GM18951 (cell line): ENCODE measurements at regions not wholly inside any gene's neighbourhood (a gene's known extent, or its start where the extent isn't known, plus 50 kb on each side); places are given as distances from the start of the nearest gene placed in this dataset.

Source experiments
- POLR2A ChIP-seq: IDR thresholded peaks from 4 replicates; pipeline ENCODE4 v1.6.1; 2011; ENCODE audit warnings: mild to moderate bottlenecking; ENCODE audit not compliant: insufficient read length, insufficient read depth; ENCODE audit errors: extremely low read depth
- in situ Hi-C: fragments of 300-500 bp; cut with MboI; formaldehyde crosslinking; loops from one replicate; pipeline ENCODE4 v1.12.0; 2022; ENCODE audit warnings: low sequenced_read_pairs, mixed read lengths, inconsistent platforms; ENCODE audit not compliant: unreplicated experiment

DNA sequence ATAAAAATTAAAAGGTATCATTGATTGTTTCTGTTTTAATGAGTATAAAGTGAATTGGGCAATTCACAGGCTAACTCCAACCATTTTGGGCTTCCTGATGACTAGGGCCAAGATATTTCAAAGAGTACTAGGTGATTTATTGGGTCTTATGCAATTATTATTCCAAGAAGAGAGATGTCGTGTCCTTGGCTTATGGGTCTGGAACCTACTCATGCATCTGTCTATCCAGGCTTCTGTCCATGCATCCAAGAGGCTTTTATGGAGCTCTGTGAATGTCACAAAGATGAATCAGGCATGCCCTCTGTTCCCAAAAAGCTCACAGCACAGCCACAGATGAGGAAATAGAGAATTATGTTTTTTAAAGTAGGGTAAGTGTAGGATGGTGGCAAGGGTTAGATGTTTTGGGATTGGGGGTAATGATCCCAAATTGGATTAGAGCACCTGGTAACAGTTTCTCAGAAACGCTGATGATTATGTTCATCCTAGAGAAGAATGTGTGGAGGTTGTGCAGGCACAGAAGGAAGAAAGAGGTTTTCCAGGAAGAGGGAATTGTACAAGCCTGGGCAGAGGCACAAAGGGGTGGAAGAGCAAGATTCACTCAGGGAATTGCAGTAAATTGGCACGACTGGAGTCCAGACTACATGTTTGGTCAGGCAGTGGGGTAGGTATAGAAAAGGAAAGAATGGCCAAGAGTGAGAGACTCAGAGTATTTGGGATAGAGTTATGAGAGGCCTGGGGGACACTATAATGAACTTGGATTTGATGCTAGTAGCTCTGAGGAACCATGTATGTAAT, 83.0 kb upstream of the TNC start:
- in situ Hi-C loops = no loop called here
- TF ChIP-seq POLR2A = no peak

DNA sequence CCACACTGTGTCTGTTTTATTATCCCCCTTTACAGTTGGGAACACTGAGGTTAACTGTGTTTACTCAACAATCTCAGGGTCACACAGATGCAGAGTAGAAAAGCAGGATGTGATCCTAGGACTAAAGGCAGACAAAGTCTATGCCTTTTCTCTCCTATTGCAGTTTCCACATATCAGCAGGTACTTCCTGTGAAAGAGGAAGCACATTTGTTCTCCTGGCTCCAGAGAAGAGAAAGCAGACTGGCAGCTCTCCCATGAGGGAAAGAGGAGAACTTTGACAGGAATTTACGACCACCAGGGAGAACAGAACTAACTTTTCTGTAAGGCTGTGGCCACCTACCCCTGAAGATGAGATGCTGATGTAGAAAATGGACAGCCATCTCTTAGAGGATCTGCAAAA, 84.2 kb upstream of the TNC start:
- in situ Hi-C loops = no loop called here
- no peak for TF ChIP-seq POLR2A

DNA sequence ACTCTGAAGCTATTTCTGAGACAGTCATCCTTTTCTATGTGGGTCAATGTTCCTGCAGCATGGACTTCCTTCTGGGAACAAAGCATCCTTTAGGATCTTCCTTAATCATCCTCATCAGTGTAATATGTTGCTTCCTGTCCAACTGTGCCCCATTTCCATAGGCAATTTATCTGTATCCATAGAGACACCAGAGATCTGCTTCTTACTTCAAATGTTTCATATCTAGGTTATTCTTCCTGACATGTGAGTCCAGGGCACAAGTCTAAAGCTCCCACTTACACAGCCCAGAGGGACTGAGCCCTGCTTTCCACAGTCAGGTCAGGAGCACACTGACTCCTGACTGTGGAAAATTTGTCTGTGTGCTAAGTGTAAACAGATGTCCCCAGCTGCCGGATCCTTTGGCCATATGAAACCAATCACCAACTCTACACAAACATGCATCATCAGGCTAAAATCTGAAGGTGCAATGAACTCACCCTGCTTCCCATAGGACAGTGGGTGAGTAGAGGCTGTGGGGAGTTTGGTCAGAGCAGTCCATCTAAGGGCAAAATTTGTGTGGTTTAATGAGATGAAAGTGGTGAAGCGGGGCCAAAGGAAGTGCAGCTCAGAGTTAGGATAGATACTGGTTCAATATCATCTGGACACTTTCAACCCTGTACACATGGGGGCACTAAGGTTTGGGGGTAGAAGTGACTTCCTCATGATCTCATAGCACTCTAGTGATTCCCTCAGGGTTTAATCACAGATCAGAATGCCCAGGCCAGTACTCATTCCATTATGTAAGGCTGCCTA, 85.2 kb upstream of the TNC start:
- in situ Hi-C loops = no loop called here
- TF ChIP-seq POLR2A = no peak

DNA sequence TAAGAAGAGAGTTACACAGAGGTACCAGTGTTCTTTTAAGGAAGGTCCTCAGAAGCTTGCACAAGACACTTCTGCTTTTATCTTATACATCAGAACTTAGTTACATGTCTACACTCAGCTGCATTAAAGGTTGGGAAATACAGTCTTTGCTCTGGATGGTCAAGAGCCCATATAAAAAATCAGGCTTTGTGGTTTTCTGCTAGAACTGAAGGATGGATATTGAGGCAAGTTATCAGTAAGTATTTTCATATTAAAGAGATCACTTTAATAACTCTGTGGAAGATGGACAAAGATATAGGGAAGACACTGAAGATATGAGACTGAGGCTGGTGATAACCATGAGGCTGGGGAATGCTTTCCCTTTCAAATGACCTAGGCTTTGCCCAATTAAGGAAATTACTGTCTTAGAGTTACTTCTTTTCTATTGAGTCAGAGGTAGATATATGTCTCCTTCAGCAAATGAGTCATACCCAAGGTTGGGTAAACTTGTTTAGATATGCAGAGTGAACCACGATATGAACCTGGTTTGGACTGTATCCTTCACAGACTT, 87.0 kb upstream of the TNC start:
- in situ Hi-C loops = no loop called here
- no peak for TF ChIP-seq POLR2A

DNA sequence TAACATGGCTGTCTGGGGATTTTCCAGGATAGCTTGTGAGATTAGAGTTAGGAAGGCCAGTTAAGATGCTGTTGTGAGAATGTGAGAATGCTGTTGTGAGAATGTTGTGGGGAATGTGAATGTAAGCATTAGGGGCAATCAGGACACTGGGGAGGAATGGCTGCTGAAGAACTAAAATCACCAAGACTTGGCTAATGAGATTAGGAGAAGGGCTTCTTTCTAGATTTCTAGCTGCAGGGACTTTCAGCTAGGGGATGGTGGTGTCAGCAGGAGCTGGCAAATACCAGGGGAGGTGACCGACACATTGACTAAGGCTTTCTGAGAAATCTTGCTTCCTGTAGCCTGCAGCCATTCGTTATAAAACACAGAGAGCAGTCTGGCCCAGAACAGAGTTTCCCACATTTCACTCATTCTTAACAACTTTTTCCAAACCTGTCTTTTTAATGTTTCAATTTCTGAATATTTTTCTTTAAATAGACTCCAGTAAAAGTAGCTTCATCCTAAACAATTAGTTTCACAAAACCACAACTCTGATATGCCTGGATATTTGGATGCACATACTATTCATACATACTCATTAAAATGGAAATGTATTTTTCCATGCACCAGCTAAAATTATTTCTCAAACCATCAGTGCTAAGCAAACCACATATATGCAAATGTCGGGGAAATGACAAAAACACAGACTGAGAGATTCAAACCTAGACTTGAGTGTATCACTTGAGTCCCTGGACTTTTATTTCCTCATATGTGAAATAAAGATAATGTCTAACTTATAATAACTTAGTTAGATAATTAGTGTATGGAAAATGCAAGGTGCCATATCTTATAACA, 89.3 kb upstream of the TNC start:
- in situ Hi-C loops = no loop called here
- no peak for TF ChIP-seq POLR2A

DNA sequence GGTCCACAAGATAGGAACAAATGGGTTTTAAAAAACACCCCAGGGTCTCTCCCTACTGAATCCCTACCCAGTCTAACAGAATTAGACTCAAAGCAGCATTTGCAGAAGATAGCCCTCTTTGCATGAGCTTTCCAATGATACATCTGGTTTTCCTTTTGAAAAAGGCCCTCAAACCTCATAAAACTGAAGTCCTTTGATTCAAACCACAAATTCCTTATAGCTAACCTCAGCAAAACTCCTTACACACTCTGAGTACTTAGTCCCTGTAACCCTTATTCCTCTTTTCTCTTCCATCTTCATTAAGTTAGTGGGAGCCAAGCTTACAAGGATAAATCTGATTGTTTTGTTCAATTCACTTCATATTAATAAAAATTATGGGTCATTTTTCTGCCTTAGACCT, 90.5 kb upstream of the TNC start:
- TF ChIP-seq POLR2A = no peak
- in situ Hi-C loops = no loop called here

DNA sequence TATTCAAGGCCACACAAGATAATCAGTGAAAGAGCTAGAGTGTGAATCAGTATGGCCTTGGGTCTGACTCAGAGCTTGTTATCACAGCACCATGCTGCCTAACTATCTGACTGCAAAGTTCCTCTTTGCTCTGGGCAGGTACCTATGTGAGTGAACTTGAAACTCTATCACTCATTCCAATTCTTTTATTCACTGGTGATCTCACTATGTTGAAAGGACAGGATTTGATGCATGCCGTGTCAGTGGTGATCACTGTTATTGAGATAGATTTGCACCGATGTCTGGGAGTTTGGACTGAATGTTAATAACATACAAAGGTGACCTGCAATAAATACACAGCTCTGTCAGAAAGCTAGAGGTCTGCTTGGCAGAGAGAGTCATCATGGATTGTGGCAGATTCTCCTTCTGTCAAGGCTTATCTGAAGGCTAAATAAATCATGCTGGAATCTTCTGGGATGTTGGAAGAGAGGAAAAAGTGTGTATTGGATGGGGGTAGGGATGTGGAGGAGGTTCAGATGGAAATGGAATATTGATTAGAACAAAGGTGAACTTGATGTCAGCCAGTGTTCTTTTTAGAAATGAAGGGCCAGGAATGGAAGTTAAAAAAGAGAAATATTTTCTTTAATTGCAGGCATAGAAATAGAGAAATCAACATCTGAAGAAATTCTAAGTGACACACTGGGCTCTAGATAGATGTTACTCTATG, 91.8 kb upstream of the TNC start:
- in situ Hi-C loops = no loop called here
- no peak for TF ChIP-seq POLR2A

DNA sequence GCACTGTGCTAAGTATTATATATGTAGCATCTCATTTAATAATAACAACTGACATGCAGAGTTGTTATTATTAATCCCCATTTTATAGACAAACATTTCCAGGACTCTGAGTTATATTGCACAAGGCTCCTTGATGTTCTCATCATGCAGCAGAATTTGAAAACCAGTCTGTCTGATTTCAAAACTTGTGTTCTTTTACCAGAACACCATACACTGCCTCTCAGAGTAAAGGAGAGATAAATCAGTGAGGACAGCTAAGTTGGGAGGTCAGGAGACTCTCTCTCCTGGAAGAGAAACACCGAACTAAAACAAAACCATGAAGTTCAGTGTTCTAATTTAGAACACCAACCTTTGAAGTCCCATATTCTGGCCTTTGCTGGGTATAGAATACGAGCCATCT, 92.7 kb upstream of the TNC start:
- no peak for TF ChIP-seq POLR2A
- in situ Hi-C loops = no loop called here

DNA sequence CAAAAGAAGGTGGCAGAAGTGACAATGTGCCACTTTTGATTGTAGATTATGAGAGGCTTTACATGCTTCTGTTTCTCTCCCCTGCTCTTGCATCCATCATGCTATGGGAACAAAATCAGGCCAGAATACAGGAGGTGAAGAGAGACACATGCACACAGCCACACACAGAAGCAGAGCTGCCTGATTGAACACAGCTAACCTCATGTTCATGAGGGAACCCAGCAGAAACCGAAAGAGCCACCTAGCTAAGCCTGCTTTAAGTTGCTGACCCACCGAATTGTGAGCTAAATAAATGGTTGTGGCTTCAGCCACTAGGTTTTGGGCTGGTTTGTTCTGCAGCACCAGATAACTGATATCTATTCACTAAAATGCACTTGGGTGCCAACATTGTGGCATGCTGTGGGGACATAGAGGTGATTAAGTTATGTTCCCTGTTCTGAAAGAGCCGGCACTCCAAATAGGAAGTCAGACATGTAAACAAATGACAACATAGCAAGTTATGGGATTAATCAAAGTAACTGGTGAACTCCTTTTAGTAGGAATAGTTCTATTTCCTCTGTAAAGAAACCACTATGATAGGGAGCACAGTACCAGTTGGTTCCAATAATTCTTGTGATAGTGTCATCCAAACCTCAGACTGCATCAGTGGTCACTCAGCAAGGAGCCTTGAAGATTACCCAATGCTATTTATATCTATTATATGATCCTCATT, 93.6 kb upstream of the TNC start:
- TF ChIP-seq POLR2A = no peak
- in situ Hi-C loops = no loop called here

DNA sequence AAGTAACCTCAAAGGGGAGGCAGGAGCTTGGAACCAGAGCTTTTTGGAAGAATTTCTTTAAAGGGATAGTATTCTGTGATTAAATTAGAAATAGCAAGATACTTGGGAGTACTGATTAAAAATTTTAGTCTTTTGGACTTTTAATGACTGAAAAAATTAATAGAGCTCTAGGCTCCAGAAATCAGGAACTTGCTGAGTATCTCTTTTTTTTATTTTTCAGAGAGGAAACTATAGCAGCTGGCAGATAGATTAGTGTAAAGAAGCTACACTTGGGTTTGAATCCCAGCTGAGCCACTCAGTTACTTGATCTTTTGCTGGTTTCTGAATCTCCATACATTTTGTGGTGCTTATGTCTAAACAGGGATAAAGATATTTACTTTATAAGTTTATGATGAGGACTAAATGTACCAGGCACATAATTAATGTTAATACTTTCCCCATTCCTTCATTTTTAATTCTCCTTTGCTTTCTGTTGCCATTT, 94.2 kb upstream of the TNC start:
- no peak for TF ChIP-seq POLR2A
- in situ Hi-C loops = no loop called here

DNA sequence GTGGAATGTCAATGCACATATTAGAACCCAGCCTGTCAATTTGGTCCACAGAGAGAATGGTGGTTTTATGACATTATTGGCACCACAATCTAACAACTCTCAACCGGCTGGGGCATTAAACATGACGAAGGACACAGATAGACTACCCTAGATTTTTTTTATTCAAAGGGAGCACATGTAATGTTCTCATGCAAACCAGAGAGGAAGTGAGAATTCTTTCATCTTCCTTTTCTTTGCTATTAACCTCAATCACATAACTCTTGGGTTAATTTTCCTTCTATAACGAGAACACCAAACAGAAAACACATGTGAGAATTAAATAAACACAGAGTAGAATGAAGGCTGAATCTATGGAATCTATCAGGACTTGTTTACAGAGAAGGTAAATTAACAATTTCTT, 94.9 kb upstream of the TNC start:
- in situ Hi-C loops = no loop called here
- TF ChIP-seq POLR2A = no peak

DNA sequence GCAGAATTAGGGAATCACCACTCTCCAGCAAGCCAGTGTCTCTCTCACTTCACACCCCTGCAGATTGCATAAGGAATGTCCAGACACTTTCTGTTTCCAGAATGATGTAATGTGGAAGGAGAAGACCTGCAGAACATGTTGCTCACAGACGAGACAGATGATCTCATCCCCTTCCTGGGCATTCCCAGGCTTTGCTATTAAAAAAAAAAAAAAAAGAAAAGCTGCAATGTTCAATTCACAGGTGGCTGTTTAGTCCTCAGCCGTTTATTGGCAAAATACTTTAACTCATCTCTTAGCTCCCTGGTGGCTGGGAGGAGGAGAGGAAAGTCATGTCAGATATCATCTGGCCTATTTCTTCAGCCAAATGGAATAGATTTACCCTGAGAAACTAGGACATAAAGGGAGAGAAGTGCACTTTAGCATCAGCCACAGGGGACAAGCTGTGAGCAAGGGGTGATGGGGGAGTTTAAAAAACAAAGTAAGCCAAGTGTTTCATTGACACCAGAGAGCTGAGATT, 95.9 kb upstream of the TNC start:
- no peak for TF ChIP-seq POLR2A
- in situ Hi-C loops = no loop called here
